Skeletal muscle satellite cell (primary cell): ENCODE measurements at regions not wholly inside any gene's neighbourhood (a gene's known extent, or its start where the extent isn't known, plus 50 kb on each side); places are given as distances from the start of the nearest gene placed in this dataset.
"Not testable (repeated sequence)": the region's sequence is repeated elsewhere in the genome, so short reads cannot be mapped to it uniquely, and the experiment has no call there.

ENCODE experiments used
- H3K27me3 ChIP-seq: 2 replicates; pipeline ENCODE4 v1.7.0; 2013; ENCODE audit warnings: low read length; ENCODE audit not compliant: control insufficient read depth, insufficient read depth
- H3K36me3 ChIP-seq: 2 replicates; pipeline ENCODE4 v1.7.0; 2013; ENCODE audit warnings: mild to moderate bottlenecking, control low read depth, low read length; ENCODE audit not compliant: insufficient read depth
- H3K4me1 ChIP-seq: 2 replicates; pipeline ENCODE4 v1.7.0; 2013; ENCODE audit warnings: low read length; ENCODE audit not compliant: control insufficient read depth, insufficient read depth
- H3K4me2 ChIP-seq: 2 replicates; pipeline ENCODE4 v1.7.0; 2013; ENCODE audit warnings: mild to moderate bottlenecking, low read length
- H3K4me3 ChIP-seq: 2 replicates; pipeline ENCODE4 v1.7.0; 2013; ENCODE audit warnings: low read length
- H3K9ac ChIP-seq: 2 replicates; pipeline ENCODE4 v1.7.0; 2013; ENCODE audit warnings: mild to moderate bottlenecking, low read depth, low read length, moderate library complexity
- H3K9me3 ChIP-seq: replicated peaks from 2 replicates; pipeline ENCODE4 v1.7.0; 2013; ENCODE audit warnings: mild to moderate bottlenecking, control low read depth, low read length

- H3K4me1 ChIP-seq = no peaks in the 10 kb centered on the region
- H3K4me3 ChIP-seq = no peak overlapping the region
- no peaks in the 10 kb centered on the region for H3K9me3 ChIP-seq
- H3K36me3 ChIP-seq = no peaks in the 10 kb centered on the region
- H3K27me3 ChIP-seq = no peaks in the 10 kb centered on the region
- H3K9ac ChIP-seq = no peak overlapping the region
- no peak overlapping the region for H3K4me2 ChIP-seq
These were observed 324.1 kb upstream of the PCDH9 start for GRCh38 chr13:67554286-67554685.

GRCh38 chr13:67549331-67549730, 319.2 kb upstream of the PCDH9 start:
- Histone ChIP-seq H3K36me3 (no peaks in the 10 kb centered on the region), H3K9ac (no peak overlapping the region), H3K4me3 (no peak overlapping the region), H3K27me3 (no peaks in the 10 kb centered on the region), H3K4me2 (no peak overlapping the region), H3K9me3 (no peaks in the 10 kb centered on the region), H3K4me1 (no peaks in the 10 kb centered on the region)

GRCh38 chr13:67538906-67539305, 308.8 kb upstream of the PCDH9 start:
- Histone ChIP-seq H3K9ac (no peak overlapping the region), H3K4me3 (no peak overlapping the region), H3K9me3 (no peaks in the 10 kb centered on the region), H3K36me3 (no peaks in the 10 kb centered on the region), H3K27me3 (peaks cover 2% of the 10 kb centered on the region), H3K4me2 (no peak overlapping the region), H3K4me1 (no peaks in the 10 kb centered on the region)

- Histone ChIP-seq H3K4me3 (no peak overlapping the region), H3K4me2 (no peak overlapping the region), H3K27me3 (no peaks in the 10 kb centered on the region), H3K9me3 (no peaks in the 10 kb centered on the region), H3K4me1 (peaks cover 4% of the 10 kb centered on the region), H3K9ac (no peak overlapping the region), H3K36me3 (no peaks in the 10 kb centered on the region)
These were observed 290.8 kb upstream of the PCDH9 start for GRCh38 chr13:67520886-67521285.

GRCh38 chr13:67519356-67519755, 289.2 kb upstream of the PCDH9 start:
- H3K27me3 ChIP-seq = no peaks in the 10 kb centered on the region
- H3K4me1 ChIP-seq = peaks cover 7% of the 10 kb centered on the region
- H3K4me2 ChIP-seq = no peak overlapping the region
- H3K9ac ChIP-seq = no peak overlapping the region
- H3K4me3 ChIP-seq = no peak overlapping the region
- H3K9me3 ChIP-seq = no peaks in the 10 kb centered on the region
- no peaks in the 10 kb centered on the region for H3K36me3 ChIP-seq

GRCh38 chr13:67518785-67519184, 288.6 kb upstream of the PCDH9 start:
- Histone ChIP-seq H3K27me3 (no peaks in the 10 kb centered on the region), H3K4me1 (peaks cover 7% of the 10 kb centered on the region), H3K4me3 (no peak overlapping the region), H3K9me3 (no peaks in the 10 kb centered on the region), H3K36me3 (no peaks in the 10 kb centered on the region), H3K4me2 (no peak overlapping the region), H3K9ac (no peak overlapping the region)

GRCh38 chr13:67515895-67516294, 285.8 kb upstream of the PCDH9 start:
- Histone ChIP-seq H3K4me1 (peaks cover 7% of the 10 kb centered on the region), H3K4me3 (no peak overlapping the region), H3K9ac (no peak overlapping the region), H3K9me3 (no peaks in the 10 kb centered on the region), H3K4me2 (peak overlapping the region; percentile 8), H3K27me3 (no peaks in the 10 kb centered on the region), H3K36me3 (no peaks in the 10 kb centered on the region)

- no peaks in the 10 kb centered on the region for H3K27me3 ChIP-seq
- H3K9ac ChIP-seq = no peak overlapping the region
- H3K4me1 ChIP-seq = no peaks in the 10 kb centered on the region
- no peak overlapping the region for H3K4me3 ChIP-seq
- H3K9me3 ChIP-seq = no peaks in the 10 kb centered on the region
- H3K36me3 ChIP-seq = no peaks in the 10 kb centered on the region
- no peak overlapping the region for H3K4me2 ChIP-seq
These were observed 278.9 kb upstream of the PCDH9 start for GRCh38 chr13:67509018-67509417.

- H3K27me3 ChIP-seq, H3K4me1 ChIP-seq, H3K36me3 ChIP-seq, H3K4me2 ChIP-seq, H3K9ac ChIP-seq, H3K4me3 ChIP-seq, H3K9me3 ChIP-seq: not testable (repeated sequence)
These were observed 278.1 kb upstream of the PCDH9 start for GRCh38 chr13:67508275-67508674.

GRCh38 chr13:67506407-67506806, 276.3 kb upstream of the PCDH9 start:
- no peak overlapping the region for H3K4me3 ChIP-seq
- H3K27me3 ChIP-seq = no peaks in the 10 kb centered on the region
- no peaks in the 10 kb centered on the region for H3K36me3 ChIP-seq
- no peaks in the 10 kb centered on the region for H3K4me1 ChIP-seq
- H3K9ac ChIP-seq = no peak overlapping the region
- no peak overlapping the region for H3K4me2 ChIP-seq
- no peaks in the 10 kb centered on the region for H3K9me3 ChIP-seq

GRCh38 chr13:67505376-67505775, 275.2 kb upstream of the PCDH9 start:
- Histone ChIP-seq H3K9me3 (no peaks in the 10 kb centered on the region), H3K27me3 (no peaks in the 10 kb centered on the region), H3K9ac (no peak overlapping the region), H3K36me3 (no peaks in the 10 kb centered on the region), H3K4me3 (no peak overlapping the region), H3K4me2 (no peak overlapping the region), H3K4me1 (no peaks in the 10 kb centered on the region)

GRCh38 chr13:67498948-67499347, 268.8 kb upstream of the PCDH9 start:
- H3K4me3 ChIP-seq = no peak overlapping the region

More at GRCh38 chr13:67498948-67499347, 268.8 kb upstream of the PCDH9 start:
- Histone ChIP-seq H3K36me3 (no peaks in the 10 kb centered on the region), H3K27me3 (no peaks in the 10 kb centered on the region), H3K4me1 (no peaks in the 10 kb centered on the region), H3K9ac (no peak overlapping the region), H3K9me3 (no peaks in the 10 kb centered on the region), H3K4me2 (no peak overlapping the region)
